Activated CD4-positive, alpha-beta T cell treated with anti-CD3 and anti-CD28 coated beads, Interleukin-2, Interleukin-6, amounts not matched to agents 100 ng/mL and 50 ng/mL, durations not matched to agents 16 hours and 8 hours (primary cell): ENCODE measurements at regions not wholly inside any gene's neighbourhood (a gene's known extent, or its start where the extent isn't known, plus 50 kb on each side); places are given as distances from the start of the nearest gene placed in this dataset.

ENCODE experiments used
- DNase-seq: peaks from one replicate; pipeline ENCODE4 v3.0.0-alpha.2; 2020

GRCh38 chr11:70522593-70523311 lies 124.4 kb downstream of the CTTN start:
- no peak for DNase-seq

- DNase-seq, result no peak
These were observed 125.2 kb downstream of the CTTN start for GRCh38 chr11:70523384-70524095.

GRCh38 chr11:70524096-70524922 lies 126.0 kb downstream of the CTTN start:
- DNase-seq, result no peak

- no peak for DNase-seq
These were observed 126.7 kb downstream of the CTTN start for GRCh38 chr11:70525006-70525405.

GRCh38 chr11:70525466-70525865 lies 127.1 kb downstream of the CTTN start:
- no peak for DNase-seq

- no peak for DNase-seq
These were observed 128.1 kb downstream of the CTTN start for GRCh38 chr11:70526116-70527045.

- DNase-seq, result no peak
These were observed 128.7 kb downstream of the CTTN start for GRCh38 chr11:70527046-70527395.

- DNase-seq, result no peak
These were observed 129.2 kb downstream of the CTTN start for GRCh38 chr11:70527429-70528045.

GRCh38 chr11:70528046-70528793 lies 129.9 kb downstream of the CTTN start:
- no peak for DNase-seq

GRCh38 chr11:70528794-70529580 lies 130.7 kb downstream of the CTTN start:
- no peak for DNase-seq

- DNase-seq, result no peak
These were observed 131.7 kb downstream of the CTTN start for GRCh38 chr11:70530010-70530409.

- no peak for DNase-seq
These were observed 132.4 kb downstream of the CTTN start for GRCh38 chr11:70530629-70531185.

GRCh38 chr11:70531281-70532065 lies 133.1 kb downstream of the CTTN start:
- no peak for DNase-seq

GRCh38 chr11:70532066-70532440 lies 133.7 kb downstream of the CTTN start:
- DNase-seq, result no peak

GRCh38 chr11:70532731-70533130 lies 134.4 kb downstream of the CTTN start:
- DNase-seq, result no peak

- no peak for DNase-seq
These were observed 137.1 kb downstream of the CTTN start for GRCh38 chr11:70535191-70535971.

- DNase-seq, result no peak
These were observed 137.9 kb downstream of the CTTN start for GRCh38 chr11:70536051-70536877.
